Kidney (tissue), 13 donors: ENCODE measurements at regions not wholly inside any gene's neighbourhood (a gene's known extent, or its start where the extent isn't known, plus 50 kb on each side); places are given as distances from the start of the nearest gene placed in this dataset.

ENCODE experiments used
- DNase-seq, 5 donors: peaks; one replicate each; pipeline ENCODE4 v3.0.0-alpha.2; 2013 to 2020
- FAIRE-seq: peaks from 2 replicates; lab custom pipeline; 2012; peaks lifted over from hg19 to GRCh38; lab: Jason Lieb, UNC
- H3K27ac ChIP-seq, 2 donors: one replicate each; pipeline ENCODE4 v1.7.0; 2013; ENCODE audit warnings: low read depth in 2 of 2, low read length in 2 of 2, inconsistent platforms in 1 of 2
- H3K27me3 ChIP-seq: one replicate; pipeline ENCODE4 v1.7.1; 2013; ENCODE audit warnings: low read length, inconsistent platforms; ENCODE audit not compliant: control insufficient read depth, insufficient read depth
- H3K36me3 ChIP-seq, 3 donors: one replicate each; pipeline versions ENCODE4 v1.7.0 to v1.7.1; 2013; ENCODE audit warnings: low read length in 3 of 3, control low read depth in 1 of 3, inconsistent platforms in 1 of 3; ENCODE audit not compliant: insufficient read depth in 3 of 3, control insufficient read depth in 2 of 3
- H3K4me1 ChIP-seq, 3 donors: one replicate each; pipeline versions ENCODE4 v1.7.0 to v1.7.1; 2013; ENCODE audit warnings: low read length in 3 of 3, inconsistent platforms in 1 of 3, low read depth in 1 of 3; ENCODE audit not compliant: control insufficient read depth in 2 of 3, insufficient read depth in 2 of 3
- H3K4me3 ChIP-seq, 3 donors: one replicate each; pipeline versions ENCODE4 v1.7.0 to v1.8.1; 2013; ENCODE audit warnings: low read length in 3 of 3, control low read depth in 1 of 3, inconsistent platforms in 1 of 3
- H3K9ac ChIP-seq, 3 donors: one replicate each; pipeline versions ENCODE4 v1.7.0 to v1.7.1; 2013; ENCODE audit warnings: low read length in 3 of 3, control low read depth in 1 of 3, inconsistent platforms in 1 of 3
- H3K9me3 ChIP-seq, 3 donors: one replicate each; pipeline versions ENCODE4 v1.7.0 to v1.7.1; 2013; ENCODE audit warnings: low read length in 3 of 3, control low read depth in 1 of 3, inconsistent platforms in 1 of 3; ENCODE audit not compliant: control insufficient read depth in 2 of 3, insufficient read depth in 1 of 3
- intact Hi-C: fragments of 100-400 bp; cut with DNase I; formaldehyde crosslinking; loops from one replicate; pipeline ENCODE4 v1.11.1; 2022
- TF ChIP-seq, protein P1 (sequence below): IDR thresholded peaks from 3 replicates; pipeline ENCODE4 v1.5.1; 2012; ENCODE audit warnings: mild to moderate bottlenecking, moderate library complexity, borderline replicate concordance; ENCODE audit not compliant: insufficient read depth; ENCODE audit errors: extremely low read depth
- donor health status: control.
- donor health status: control.
- donor health status: control.
- donor health status: control.
- donor health status: control.
- donor health status: DM: yes; HTN: yes; CAD: no.
- donor health status: Normal renal cell carcinoma (clear cell type).

DNA sequence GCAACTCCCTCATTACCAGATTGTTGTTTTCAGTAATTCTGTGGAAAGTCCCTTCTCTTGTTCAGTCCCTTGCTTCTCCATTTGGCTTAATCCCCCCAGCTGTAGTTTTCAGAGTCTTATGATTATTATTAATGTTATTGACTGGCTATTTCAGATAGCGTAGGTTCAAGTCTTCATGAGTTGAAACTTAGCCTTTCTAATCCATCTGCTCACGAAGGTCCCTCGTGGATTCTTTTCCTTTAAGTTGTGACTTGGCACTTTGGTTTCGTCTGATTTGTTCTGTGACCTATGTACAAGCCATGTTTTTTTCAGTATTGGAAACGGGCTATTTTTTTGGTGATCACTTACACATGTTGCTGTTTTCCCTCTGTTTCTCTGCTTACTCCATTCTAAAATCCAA, 260.3 kb downstream of the TMEM167A start:
- H3K27me3 ChIP-seq, result no peaks in the 10 kb centered on the region
- H3K4me3 ChIP-seq, result no peak overlapping the region
- no peaks in the 10 kb centered on the region for H3K4me1 ChIP-seq
- no peak overlapping the region for H3K9ac ChIP-seq
- FAIRE-seq (no peak), DNase-seq (no peak)
- H3K9me3 ChIP-seq, result no peaks in the 10 kb centered on the region
- no peak overlapping the region for H3K27ac ChIP-seq
- no peaks in the 10 kb centered on the region for H3K36me3 ChIP-seq
- TF ChIP-seq, protein P1, sequence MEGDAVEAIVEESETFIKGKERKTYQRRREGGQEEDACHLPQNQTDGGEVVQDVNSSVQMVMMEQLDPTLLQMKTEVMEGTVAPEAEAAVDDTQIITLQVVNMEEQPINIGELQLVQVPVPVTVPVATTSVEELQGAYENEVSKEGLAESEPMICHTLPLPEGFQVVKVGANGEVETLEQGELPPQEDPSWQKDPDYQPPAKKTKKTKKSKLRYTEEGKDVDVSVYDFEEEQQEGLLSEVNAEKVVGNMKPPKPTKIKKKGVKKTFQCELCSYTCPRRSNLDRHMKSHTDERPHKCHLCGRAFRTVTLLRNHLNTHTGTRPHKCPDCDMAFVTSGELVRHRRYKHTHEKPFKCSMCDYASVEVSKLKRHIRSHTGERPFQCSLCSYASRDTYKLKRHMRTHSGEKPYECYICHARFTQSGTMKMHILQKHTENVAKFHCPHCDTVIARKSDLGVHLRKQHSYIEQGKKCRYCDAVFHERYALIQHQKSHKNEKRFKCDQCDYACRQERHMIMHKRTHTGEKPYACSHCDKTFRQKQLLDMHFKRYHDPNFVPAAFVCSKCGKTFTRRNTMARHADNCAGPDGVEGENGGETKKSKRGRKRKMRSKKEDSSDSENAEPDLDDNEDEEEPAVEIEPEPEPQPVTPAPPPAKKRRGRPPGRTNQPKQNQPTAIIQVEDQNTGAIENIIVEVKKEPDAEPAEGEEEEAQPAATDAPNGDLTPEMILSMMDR, result no peak
- intact Hi-C loops, result no loop called here

DNA sequence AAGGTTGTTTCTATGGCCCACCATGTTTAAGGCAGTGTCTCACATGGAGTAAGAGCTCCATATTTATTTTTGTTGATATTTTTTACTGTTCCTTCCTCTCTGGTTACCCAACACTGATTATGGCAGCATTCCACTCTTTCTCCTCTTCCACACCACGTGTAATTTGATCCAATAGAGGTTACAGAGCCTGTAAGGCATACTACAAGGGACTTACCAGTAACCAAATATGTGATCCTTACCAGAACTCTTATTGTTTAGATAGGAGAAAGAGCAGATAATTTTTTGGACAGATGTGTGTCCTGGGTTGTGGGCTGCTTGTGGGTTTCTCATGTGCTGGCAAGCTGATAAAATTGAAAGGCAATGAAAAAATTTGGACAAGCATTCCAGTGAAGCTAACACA, 261.3 kb downstream of the TMEM167A start:
- TF ChIP-seq, protein P1, result no peak
- Histone ChIP-seq H3K9me3 (no peaks in the 10 kb centered on the region), H3K4me3 (no peak overlapping the region), H3K36me3 (no peaks in the 10 kb centered on the region), H3K9ac (no peak overlapping the region), H3K27ac (no peak overlapping the region), H3K4me1 (no peaks in the 10 kb centered on the region), H3K27me3 (no peaks in the 10 kb centered on the region)
- DNase-seq (no peak), FAIRE-seq (no peak)
- intact Hi-C loops, result no loop called here

DNA sequence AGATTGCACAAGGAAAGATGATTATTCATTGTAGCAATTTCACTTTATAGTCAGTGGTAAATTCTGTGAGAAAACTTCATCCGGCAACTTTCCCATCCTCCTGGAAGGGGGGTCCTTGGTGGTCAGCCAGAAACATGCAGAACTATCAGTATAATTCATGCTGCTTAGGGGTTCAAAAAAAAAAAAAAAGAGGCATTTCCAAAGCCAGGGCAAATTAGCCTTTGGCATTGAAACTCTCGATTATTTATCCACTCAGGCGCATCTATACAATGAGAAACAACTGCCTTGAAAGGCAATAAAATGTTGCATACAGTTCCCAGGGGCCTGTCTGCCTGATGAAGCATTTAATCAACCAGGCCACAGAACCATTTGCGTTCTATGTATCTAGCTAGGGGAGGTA, 263.3 kb downstream of the TMEM167A start:
- Histone ChIP-seq H3K4me3 (no peak overlapping the region), H3K9ac (no peak overlapping the region), H3K4me1 (no peaks in the 10 kb centered on the region), H3K9me3 (no peaks in the 10 kb centered on the region), H3K27me3 (no peaks in the 10 kb centered on the region), H3K27ac (no peak overlapping the region), H3K36me3 (no peaks in the 10 kb centered on the region)
- intact Hi-C loops, result no loop called here
- no peak for FAIRE-seq
- DNase-seq, result peak in 3 of 5 donors; percentile 21 to 74 (median 67)
- TF ChIP-seq, protein P1, result no peak

DNA sequence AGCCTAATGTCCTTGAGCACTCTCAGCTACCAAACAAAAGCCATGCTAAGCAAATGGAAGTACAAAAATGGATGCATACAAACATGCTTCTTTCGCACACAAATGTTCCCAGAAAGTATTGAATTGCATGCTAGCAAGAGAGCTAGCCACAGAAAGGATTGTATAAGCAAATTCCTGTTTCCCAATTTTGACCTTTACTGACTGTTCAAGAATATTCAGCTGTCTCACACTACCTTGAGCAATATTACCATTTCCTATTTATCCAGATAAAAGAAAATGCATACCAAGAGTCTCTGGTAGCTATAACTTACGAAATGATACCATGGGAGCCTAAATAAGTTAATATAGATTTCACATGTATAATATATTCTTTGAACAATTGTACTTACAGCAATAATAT, 264.6 kb downstream of the TMEM167A start:
- H3K9ac ChIP-seq, result no peak overlapping the region
- H3K4me1 ChIP-seq, result no peaks in the 10 kb centered on the region
- H3K9me3 ChIP-seq, result no peaks in the 10 kb centered on the region
- FAIRE-seq (no peak), DNase-seq (no peak)
- TF ChIP-seq, protein P1, result no peak
- H3K36me3 ChIP-seq, result no peaks in the 10 kb centered on the region
- no peaks in the 10 kb centered on the region for H3K27me3 ChIP-seq
- H3K27ac ChIP-seq, result no peak overlapping the region
- intact Hi-C loops, result no loop called here
- H3K4me3 ChIP-seq, result no peak overlapping the region
